Neural crest cell (in vitro differentiated cells): ENCODE measurements at regions not wholly inside any gene's neighbourhood (a gene's known extent, or its start where the extent isn't known, plus 50 kb on each side); places are given as distances from the start of the nearest gene placed in this dataset.

Source experiments
- DNase-seq: peaks from one replicate; pipeline ENCODE4 v3.0.0; 2021; ENCODE audit warnings: low read depth, mixed read lengths, low spot score
- H3K27ac Mint-ChIP-seq: one replicate; pipeline ENCODE4 v1.8.0; 2021; ENCODE audit warnings: mild to moderate bottlenecking, mixed read lengths; ENCODE audit not compliant: unreplicated experiment
- H3K27me3 Mint-ChIP-seq: 2 replicates; pipeline ENCODE4 v1.8.0; 2021; ENCODE audit warnings: low read depth, mild to moderate bottlenecking, mixed read lengths
- H3K36me3 Mint-ChIP-seq: 2 replicates; pipeline ENCODE4 v1.8.0; 2021; ENCODE audit warnings: low read depth, mild to moderate bottlenecking, mixed read lengths
- H3K4me1 Mint-ChIP-seq: 2 replicates; pipeline ENCODE4 v1.8.0; 2021; ENCODE audit warnings: mixed read lengths
- H3K4me3 Mint-ChIP-seq: one replicate; pipeline ENCODE4 v1.8.0; 2021; ENCODE audit warnings: mild to moderate bottlenecking, mixed read lengths
- H3K9me3 Mint-ChIP-seq: 2 replicates; pipeline ENCODE4 v1.8.0; 2021; ENCODE audit warnings: mixed read lengths
- TF ChIP-seq, protein P1 (sequence below): fragments of 200-600 bp; sonication (generic); conservative IDR thresholded peaks from 2 replicates; pipeline ENCODE4 v1.5.0; 2021; ENCODE audit warnings: antibody characterized with exemption, mild to moderate bottlenecking

DNA sequence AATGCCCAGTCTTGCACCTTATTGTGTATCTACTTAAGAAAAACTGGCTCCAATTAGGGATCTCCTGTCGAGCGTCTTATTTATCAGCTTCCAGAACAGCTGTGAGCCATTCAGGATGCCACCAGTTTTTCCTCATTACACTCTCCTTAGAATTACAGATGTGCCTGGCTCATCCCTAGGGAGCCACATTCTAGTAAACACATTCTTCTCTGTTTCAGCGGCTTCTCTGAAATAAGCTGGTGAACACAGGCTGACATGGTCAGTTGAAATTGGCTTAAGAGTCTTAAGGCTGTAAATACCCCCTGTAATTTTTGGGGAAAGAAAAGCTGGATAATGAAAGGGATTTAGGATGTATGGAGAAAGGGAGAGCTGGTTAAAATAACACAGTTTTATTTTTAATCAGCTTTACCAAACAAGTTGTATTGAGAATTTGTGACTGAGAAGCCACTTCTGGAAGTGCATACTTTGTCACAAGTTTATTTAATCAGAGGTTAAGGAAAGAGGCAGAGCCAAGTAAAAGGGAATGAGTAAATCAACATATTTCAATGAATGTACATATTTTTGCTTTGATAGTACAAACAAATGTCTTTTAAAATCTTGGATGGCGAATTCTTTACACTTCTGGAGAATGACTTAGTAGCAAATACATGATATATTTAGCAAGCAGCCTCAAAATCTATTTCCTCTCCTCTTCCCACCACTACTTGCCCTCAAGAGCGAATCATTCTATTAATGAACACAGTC lies 562.0 kb upstream of the GOT2 start:
- Mint-ChIP-seq H3K27me3 (peaks cover 8% of the 10 kb centered on the region), H3K9me3 (no peaks in the 10 kb centered on the region), H3K4me1 (peaks cover 9% of the 10 kb centered on the region), H3K27ac (no peak overlapping the region), H3K36me3 (no peaks in the 10 kb centered on the region), H3K4me3 (no peak overlapping the region)
- no peak for DNase-seq
- TF ChIP-seq, protein P1, sequence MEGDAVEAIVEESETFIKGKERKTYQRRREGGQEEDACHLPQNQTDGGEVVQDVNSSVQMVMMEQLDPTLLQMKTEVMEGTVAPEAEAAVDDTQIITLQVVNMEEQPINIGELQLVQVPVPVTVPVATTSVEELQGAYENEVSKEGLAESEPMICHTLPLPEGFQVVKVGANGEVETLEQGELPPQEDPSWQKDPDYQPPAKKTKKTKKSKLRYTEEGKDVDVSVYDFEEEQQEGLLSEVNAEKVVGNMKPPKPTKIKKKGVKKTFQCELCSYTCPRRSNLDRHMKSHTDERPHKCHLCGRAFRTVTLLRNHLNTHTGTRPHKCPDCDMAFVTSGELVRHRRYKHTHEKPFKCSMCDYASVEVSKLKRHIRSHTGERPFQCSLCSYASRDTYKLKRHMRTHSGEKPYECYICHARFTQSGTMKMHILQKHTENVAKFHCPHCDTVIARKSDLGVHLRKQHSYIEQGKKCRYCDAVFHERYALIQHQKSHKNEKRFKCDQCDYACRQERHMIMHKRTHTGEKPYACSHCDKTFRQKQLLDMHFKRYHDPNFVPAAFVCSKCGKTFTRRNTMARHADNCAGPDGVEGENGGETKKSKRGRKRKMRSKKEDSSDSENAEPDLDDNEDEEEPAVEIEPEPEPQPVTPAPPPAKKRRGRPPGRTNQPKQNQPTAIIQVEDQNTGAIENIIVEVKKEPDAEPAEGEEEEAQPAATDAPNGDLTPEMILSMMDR: no peak

DNA sequence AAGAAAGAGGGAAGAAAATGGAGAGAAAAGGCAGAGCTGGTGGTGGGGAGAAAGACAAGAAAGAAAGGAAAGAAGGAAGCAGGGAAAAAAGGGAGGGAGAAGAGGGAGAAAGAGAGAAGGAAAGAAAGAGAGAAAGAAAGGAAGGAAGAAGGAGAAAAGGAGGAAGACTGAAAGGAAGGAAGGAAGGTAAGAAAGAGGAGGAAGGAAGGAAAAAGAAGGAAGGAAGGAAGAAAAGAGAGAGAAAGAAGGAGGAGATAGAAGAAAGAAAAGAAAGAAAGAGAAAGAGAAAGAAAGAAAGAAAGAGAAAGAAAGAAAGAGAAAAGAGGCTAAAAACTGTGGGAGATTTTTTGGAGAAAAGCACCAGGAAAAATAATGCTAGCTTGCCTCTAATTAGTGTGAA lies 561.4 kb upstream of the GOT2 start:
- no peak overlapping the region for H3K27ac Mint-ChIP-seq
- H3K36me3 Mint-ChIP-seq: no peaks in the 10 kb centered on the region
- H3K4me3 Mint-ChIP-seq: no peak overlapping the region
- H3K27me3 Mint-ChIP-seq: peaks cover 8% of the 10 kb centered on the region
- DNase-seq: no peak
- peaks cover 9% of the 10 kb centered on the region for H3K4me1 Mint-ChIP-seq
- TF ChIP-seq, protein P1: no peak
- no peaks in the 10 kb centered on the region for H3K9me3 Mint-ChIP-seq

DNA sequence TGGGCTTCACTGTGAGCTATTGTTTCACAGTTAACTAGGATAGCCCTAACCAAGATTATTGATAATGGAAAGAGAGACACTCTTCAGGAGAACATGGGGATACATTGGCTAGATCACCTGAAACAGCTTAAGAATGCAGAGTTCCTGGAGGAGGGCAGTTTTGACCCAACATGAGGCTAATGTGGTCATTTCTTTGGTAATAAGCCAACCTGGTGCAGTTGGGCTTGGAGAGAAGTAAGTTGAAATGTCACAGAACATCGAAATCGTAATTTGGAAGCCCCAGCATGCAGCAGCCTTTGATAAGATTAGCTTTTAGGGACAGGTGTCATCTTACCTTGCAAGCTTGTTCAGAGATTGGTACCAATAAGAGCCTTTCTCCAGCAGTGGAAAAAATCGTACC lies 556.6 kb upstream of the GOT2 start:
- TF ChIP-seq, protein P1: no peak
- H3K27me3 Mint-ChIP-seq: peaks cover 8% of the 10 kb centered on the region
- DNase-seq: no peak
- no peak overlapping the region for H3K27ac Mint-ChIP-seq
- H3K4me1 Mint-ChIP-seq: peaks cover 4% of the 10 kb centered on the region
- no peaks in the 10 kb centered on the region for H3K9me3 Mint-ChIP-seq
- no peak overlapping the region for H3K4me3 Mint-ChIP-seq
- H3K36me3 Mint-ChIP-seq: no peaks in the 10 kb centered on the region

DNA sequence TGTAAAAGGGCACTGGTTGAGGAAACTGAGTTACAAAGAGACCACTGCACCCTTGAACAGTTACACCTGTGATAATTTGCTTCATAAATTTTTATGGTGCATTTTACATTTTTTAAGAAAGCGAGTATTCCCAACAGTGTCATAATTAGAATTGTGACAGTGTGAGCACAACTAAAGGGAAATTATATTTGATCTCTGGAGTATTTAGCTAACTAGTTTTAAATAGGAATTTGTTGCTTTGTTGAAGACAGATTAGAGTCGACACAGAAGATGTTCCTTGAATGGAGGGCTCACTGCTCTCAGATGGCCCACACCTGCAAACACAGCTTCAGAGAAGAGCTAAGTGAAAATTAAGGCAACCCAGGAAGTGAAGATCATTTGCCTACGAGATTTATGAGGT lies 555.0 kb upstream of the GOT2 start:
- no peak overlapping the region for H3K27ac Mint-ChIP-seq
- TF ChIP-seq, protein P1: no peak
- peaks cover 4% of the 10 kb centered on the region for H3K9me3 Mint-ChIP-seq
- H3K4me1 Mint-ChIP-seq: no peaks in the 10 kb centered on the region
- no peak overlapping the region for H3K4me3 Mint-ChIP-seq
- DNase-seq: no peak
- no peaks in the 10 kb centered on the region for H3K36me3 Mint-ChIP-seq
- H3K27me3 Mint-ChIP-seq: no peaks in the 10 kb centered on the region

DNA sequence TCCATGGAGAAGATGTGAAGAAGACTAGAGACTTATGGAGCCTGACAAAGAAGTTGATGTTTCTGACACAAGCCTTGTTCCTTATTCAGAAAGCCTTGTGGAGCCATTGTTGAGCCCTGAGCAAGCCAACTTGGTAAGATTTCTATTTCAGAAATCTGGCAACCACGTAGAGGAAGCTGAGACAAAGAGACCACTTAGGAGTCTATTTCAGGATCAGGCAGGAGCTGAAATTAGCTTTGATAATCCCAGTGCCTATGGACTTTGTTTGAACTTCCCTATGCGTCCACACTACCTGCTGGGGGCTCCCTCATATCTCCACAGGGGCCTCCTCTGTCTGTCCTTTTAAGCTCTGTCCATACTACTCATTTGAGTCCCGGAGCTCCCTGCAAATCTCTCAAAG lies 540.0 kb upstream of the GOT2 start:
- Mint-ChIP-seq H3K27ac (no peak overlapping the region), H3K36me3 (no peaks in the 10 kb centered on the region), H3K4me3 (no peak overlapping the region), H3K27me3 (no peaks in the 10 kb centered on the region), H3K9me3 (peaks cover 5% of the 10 kb centered on the region), H3K4me1 (no peaks in the 10 kb centered on the region)
- no peak for DNase-seq
- TF ChIP-seq, protein P1: no peak
